Tibial artery (tissue), 4 donors: ENCODE measurements at regions not wholly inside any gene's neighbourhood (a gene's known extent, or its start where the extent isn't known, plus 50 kb on each side); places are given as distances from the start of the nearest gene placed in this dataset.

Experiments
- DNase-seq, 2 donors: peaks; one replicate each; pipeline ENCODE4 v3.0.0-alpha.2; 2019
- H3K27ac ChIP-seq, 2 donors: fragments of 200-600 bp; sonication (generic) in 1 of 2; 1 replicate in 1 of 2; 2 replicates in 1 of 2; pipeline ENCODE4 v1.5.1; 2018 to 2019; ENCODE audit warnings: mild to moderate bottlenecking in 1 of 2
- H3K27me3 ChIP-seq, 2 donors: fragments of 200-600 bp; sonication (generic) in 1 of 2; one replicate each; pipeline versions ENCODE4 v1.5.1 to v1.6.0; 2016 to 2019
- H3K36me3 ChIP-seq, 3 donors: fragments of 200-600 bp; sonication (generic) in 2 of 3; one replicate each; pipeline ENCODE4 v1.5.1; 2016 to 2019; ENCODE audit warnings: mild to moderate bottlenecking in 2 of 3
- H3K4me1 ChIP-seq, 4 donors: fragments of 200-600 bp; sonication (generic) in 2 of 4; 1 replicate in 3 of 4; 2 replicates in 1 of 4; pipeline ENCODE4 v1.5.1; 2016 to 2019
- H3K4me3 ChIP-seq, 2 donors: fragments of 200-600 bp; sonication (generic) in 1 of 2; 1 replicate in 1 of 2; 2 replicates in 1 of 2; pipeline ENCODE4 v1.5.1; 2018 to 2019; ENCODE audit warnings: mild to moderate bottlenecking in 2 of 2
- H3K9me3 ChIP-seq, 3 donors: fragments of 200-600 bp; sonication (generic) in 1 of 3; one replicate each; pipeline ENCODE4 v1.5.1; 2016 to 2019
- CTCF ChIP-seq, 2 experiments: fragments of 200-600 bp in 1 of 2; fragments of 450-650 bp in 1 of 2; IDR thresholded peaks; one replicate each; pipeline ENCODE4 v1.5.1; 2017 to 2019; ENCODE audit warnings: antibody characterized with exemption in 2 of 2, mild to moderate bottlenecking in 1 of 2, moderate library complexity in 1 of 2
- intact Hi-C: fragments of 100-400 bp; cut with DNase I; formaldehyde crosslinking; loops from one replicate; pipeline ENCODE4 v1.15.0; 2023; ENCODE audit warnings: low total_unique reads

GRCh38 chr19:56894626-56895025 is 54.1 kb upstream of the PEG3 start:
- no peaks in the 10 kb centered on the region for H3K4me1 ChIP-seq
- intact Hi-C loops: no loop called here
- no peak for TF ChIP-seq CTCF (IDR thresholded peaks at IDR 0.05)
- H3K27me3 ChIP-seq: no peaks in the 10 kb centered on the region
- no peaks in the 10 kb centered on the region for H3K36me3 ChIP-seq
- H3K4me3 ChIP-seq: no peak overlapping the region
- no peak for DNase-seq
- H3K9me3 ChIP-seq: peaks cover 0 to 4% (median 0%) of the 10 kb centered on the region in 3 donors
- H3K27ac ChIP-seq: no peak overlapping the region

DNA sequence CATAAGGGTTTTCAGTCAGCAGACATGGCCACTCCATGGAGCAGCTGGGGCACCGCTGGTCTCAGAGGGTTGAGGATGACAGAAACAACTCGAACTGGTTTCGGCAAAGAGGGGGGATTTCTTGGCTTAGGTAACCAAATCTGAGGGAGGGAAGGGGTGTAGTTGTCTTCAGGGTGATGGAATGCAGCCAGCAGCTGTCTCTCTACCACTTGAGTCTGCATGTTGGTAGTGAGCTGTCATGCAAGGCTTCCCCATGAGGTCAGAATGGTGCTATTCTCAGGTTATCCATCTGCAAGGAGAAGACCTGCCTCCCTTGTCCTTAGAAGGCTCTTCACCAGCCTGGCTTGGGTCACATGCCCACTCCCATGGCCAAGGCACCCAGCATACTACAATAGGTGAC is 55.6 kb upstream of the PEG3 start:
- no peak for TF ChIP-seq CTCF (IDR thresholded peaks at IDR 0.05)
- H3K27me3 ChIP-seq: no peaks in the 10 kb centered on the region
- no peaks in the 10 kb centered on the region for H3K36me3 ChIP-seq
- H3K9me3 ChIP-seq: peaks cover 0 to 10% (median 0%) of the 10 kb centered on the region in 3 donors
- no peaks in the 10 kb centered on the region for H3K4me1 ChIP-seq
- no peak overlapping the region for H3K4me3 ChIP-seq
- intact Hi-C loops: no loop called here
- DNase-seq: no peak
- no peak overlapping the region for H3K27ac ChIP-seq

GRCh38 chr19:56899943-56900342 is 59.4 kb upstream of the PEG3 start:
- H3K9me3 ChIP-seq: peaks cover 0 to 6% (median 0%) of the 10 kb centered on the region in 3 donors
- intact Hi-C loops: no loop called here
- no peak overlapping the region for H3K27ac ChIP-seq
- H3K36me3 ChIP-seq: no peaks in the 10 kb centered on the region
- H3K27me3 ChIP-seq: no peaks in the 10 kb centered on the region
- DNase-seq: no peak
- no peak overlapping the region for H3K4me3 ChIP-seq
- no peaks in the 10 kb centered on the region for H3K4me1 ChIP-seq
- TF ChIP-seq CTCF (IDR thresholded peaks at IDR 0.05): no peak

DNA sequence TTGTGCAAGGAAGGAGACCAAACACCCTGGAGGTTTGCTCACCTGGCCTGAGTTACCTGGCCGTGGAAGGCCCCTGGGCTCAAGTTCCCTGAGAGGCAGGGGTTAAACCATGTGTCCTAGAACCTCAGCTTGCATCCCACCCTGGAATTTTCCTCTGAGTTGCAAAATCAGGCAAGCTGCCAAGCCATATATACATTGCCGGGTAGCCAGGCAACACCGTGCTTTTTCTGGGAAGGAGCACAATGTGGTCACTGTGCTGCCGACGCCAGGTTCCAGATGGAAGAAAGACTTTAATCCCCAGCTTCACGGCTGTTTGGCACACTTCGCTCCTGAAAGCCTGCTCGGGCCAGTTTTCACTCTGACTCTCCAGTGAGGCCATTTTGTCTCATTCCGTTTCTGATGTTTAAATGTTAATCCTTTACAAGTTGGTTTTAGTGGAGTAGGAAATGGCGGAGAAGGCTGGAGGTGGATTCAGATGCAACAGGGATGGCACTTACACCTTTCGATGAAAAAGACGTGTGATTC is 60.1 kb upstream of the PEG3 start:
- Histone ChIP-seq H3K36me3 (no peaks in the 10 kb centered on the region), H3K4me3 (no peak overlapping the region), H3K9me3 (peaks cover 0 to 6% (median 0%) of the 10 kb centered on the region in 3 donors), H3K27me3 (no peaks in the 10 kb centered on the region), H3K4me1 (no peaks in the 10 kb centered on the region), H3K27ac (no peak overlapping the region)
- intact Hi-C loops: no loop called here
- DNase-seq: no peak
- TF ChIP-seq CTCF (IDR thresholded peaks at IDR 0.05): no peak

DNA sequence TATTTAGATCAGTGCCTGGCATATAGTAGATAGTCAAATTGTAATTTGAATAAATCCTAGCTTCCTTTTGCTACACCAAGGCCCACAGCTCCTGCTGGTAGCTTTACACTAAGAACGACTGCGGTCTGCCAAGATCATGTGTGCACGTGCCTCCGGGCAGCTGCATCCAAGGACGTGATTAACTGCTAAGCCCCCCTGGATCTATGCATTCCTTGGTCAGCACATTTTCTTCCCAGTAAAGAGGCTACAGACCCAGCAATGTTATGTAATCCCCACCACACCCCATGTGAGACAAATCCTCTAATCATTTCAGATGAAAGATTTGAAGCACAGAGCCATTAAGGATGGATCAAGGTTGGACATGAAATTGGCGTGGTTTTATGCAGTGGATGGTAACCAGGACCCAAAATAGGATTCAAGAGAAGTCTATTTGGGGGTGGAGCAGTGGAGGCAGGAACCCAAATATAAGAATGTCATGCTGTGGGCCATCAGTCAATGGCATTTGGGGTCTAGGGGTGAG is 65.2 kb upstream of the PEG3 start:
- TF ChIP-seq CTCF (IDR thresholded peaks at IDR 0.05): no peak
- no peaks in the 10 kb centered on the region for H3K36me3 ChIP-seq
- H3K4me1 ChIP-seq: no peaks in the 10 kb centered on the region
- no peaks in the 10 kb centered on the region for H3K27me3 ChIP-seq
- H3K9me3 ChIP-seq: peaks cover 0 to 4% (median 0%) of the 10 kb centered on the region in 3 donors
- intact Hi-C loops: no loop called here
- no peak overlapping the region for H3K4me3 ChIP-seq
- no peak for DNase-seq
- no peak overlapping the region for H3K27ac ChIP-seq
